ENCODE measurements at regions not wholly inside any gene's neighbourhood (a gene's known extent, or its start where the extent isn't known, plus 50 kb on each side); places are given as distances from the start of the nearest gene placed in this dataset.

DNA sequence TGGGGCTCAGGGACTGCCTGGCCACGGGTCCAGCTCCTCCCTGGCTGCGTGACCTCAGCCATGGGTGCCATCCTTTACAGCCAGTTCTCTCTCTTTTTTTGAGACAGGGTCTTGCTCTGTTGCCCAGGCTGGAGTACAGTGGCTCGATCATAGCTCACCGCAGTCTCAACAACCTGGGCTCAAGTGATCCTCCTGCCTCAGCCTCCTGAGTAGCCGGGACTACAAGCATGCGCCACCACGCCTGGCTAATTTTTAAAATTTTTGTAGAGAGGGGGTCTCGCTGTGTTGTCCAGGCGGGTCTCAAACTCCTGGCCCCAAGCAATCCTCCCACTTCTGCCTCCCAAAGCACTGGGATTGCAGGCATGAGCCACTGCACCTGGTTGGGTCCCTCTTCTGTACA is 75.4 kb downstream of the PTPRS start:
- TF ChIP-seq, protein P1, sequence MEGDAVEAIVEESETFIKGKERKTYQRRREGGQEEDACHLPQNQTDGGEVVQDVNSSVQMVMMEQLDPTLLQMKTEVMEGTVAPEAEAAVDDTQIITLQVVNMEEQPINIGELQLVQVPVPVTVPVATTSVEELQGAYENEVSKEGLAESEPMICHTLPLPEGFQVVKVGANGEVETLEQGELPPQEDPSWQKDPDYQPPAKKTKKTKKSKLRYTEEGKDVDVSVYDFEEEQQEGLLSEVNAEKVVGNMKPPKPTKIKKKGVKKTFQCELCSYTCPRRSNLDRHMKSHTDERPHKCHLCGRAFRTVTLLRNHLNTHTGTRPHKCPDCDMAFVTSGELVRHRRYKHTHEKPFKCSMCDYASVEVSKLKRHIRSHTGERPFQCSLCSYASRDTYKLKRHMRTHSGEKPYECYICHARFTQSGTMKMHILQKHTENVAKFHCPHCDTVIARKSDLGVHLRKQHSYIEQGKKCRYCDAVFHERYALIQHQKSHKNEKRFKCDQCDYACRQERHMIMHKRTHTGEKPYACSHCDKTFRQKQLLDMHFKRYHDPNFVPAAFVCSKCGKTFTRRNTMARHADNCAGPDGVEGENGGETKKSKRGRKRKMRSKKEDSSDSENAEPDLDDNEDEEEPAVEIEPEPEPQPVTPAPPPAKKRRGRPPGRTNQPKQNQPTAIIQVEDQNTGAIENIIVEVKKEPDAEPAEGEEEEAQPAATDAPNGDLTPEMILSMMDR (conservative IDR thresholded peaks at IDR 0.05), result no peak
- no peak for TF ChIP-seq ZFX (IDR thresholded peaks at IDR 0.05)

All from C4-2B (cell line).